GM23338 (cell line): ENCODE measurements at regions not wholly inside any gene's neighbourhood (a gene's known extent, or its start where the extent isn't known, plus 50 kb on each side); places are given as distances from the start of the nearest gene placed in this dataset.

Experiments used
- CTCF ChIP-seq, 2 experiments: fragments of 200-600 bp in 1 of 2; sonication (generic) in 1 of 2; conservative IDR thresholded peaks; 2 replicates each; pipeline versions ENCODE4 v1.5.1 to v1.6.1; 2016 to 2017; ENCODE audit warnings: antibody characterized with exemption in 2 of 2, low read depth in 2 of 2, mild to moderate bottlenecking in 2 of 2, moderate library complexity in 1 of 2
- EZH2 ChIP-seq: fragments of 200-600 bp; sonication (generic); IDR thresholded peaks from one replicate; pipeline ENCODE4 v1.8.0; 2017; ENCODE audit warnings: antibody characterized with exemption, mild to moderate bottlenecking, low read depth; ENCODE audit not compliant: unreplicated experiment
- JUNB ChIP-seq: IDR thresholded peaks from one replicate; pipeline ENCODE4 v1.6.1; 2016; ENCODE audit warnings: antibody characterized with exemption; ENCODE audit not compliant: unreplicated experiment
- POLR2AphosphoS5 ChIP-seq: IDR thresholded peaks from 2 replicates; pipeline ENCODE4 v1.6.1; 2016; ENCODE audit warnings: antibody characterized with exemption, low read depth

DNA sequence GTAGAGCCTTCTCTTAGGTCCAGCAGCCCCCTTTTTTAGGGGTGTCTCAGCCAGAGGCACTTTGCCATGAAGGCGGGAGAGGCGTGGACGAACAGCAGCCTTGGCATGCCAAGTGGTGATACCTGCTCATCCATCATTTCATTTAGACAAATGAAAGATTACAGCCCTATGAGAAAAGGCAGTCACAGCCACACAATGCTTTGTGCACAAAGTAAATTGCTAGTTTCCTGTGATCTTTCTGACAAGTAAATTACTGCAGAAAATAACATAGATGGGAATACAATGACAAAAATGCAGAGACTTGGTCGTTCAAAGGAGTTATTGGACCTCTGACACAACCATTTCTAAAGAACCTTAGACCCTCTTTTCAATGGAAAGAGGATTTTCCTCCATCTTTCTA lies 94.9 kb downstream of the RND3 start:
- no peak for TF ChIP-seq EZH2
- no peak for TF ChIP-seq CTCF (conservative IDR thresholded peaks at IDR 0.05; ENCODE audit: low read depth in 2 of 2)
- no peak for TF ChIP-seq JUNB
- TF ChIP-seq POLR2AphosphoS5: no peak
